ENCODE measurements at regions not wholly inside any gene's neighbourhood (a gene's known extent, or its start where the extent isn't known, plus 50 kb on each side); places are given as distances from the start of the nearest gene placed in this dataset.
A peak's percentile ranks its signal among the peaks of the same experiment; 100 is the strongest.

- intact Hi-C loops (cut with DNase I, micrococcal nuclease) = no loop called here
- H3K36me3 ChIP-seq (ENCODE audit: low read depth) = no peaks in the 10 kb centered on the region
- no peaks in the 10 kb centered on the region for H3K9me3 ChIP-seq
- no peak overlapping the region for H3K4me3 ChIP-seq
- no peaks in the 10 kb centered on the region for H3K4me1 ChIP-seq (ENCODE audit: low read depth)
- DNase-seq (no peak), ATAC-seq (no peak)
- TF ChIP-seq CTCF (IDR thresholded peaks at IDR 0.05) = no peak
Observed at GRCh38 chr11:70854901-70855556, 397.3 kb downstream of the SHANK2 start.

- no peak for TF ChIP-seq CTCF (IDR thresholded peaks at IDR 0.05)
- Histone ChIP-seq H3K9me3 (no peaks in the 10 kb centered on the region), H3K4me3 (no peak overlapping the region), H3K36me3 (ENCODE audit: low read depth) (no peaks in the 10 kb centered on the region), H3K4me1 (ENCODE audit: low read depth) (no peaks in the 10 kb centered on the region)
- intact Hi-C loops (cut with DNase I, micrococcal nuclease) = no loop called here
- ATAC-seq = no peak
- DNase-seq = peak in 1 of 3 donors; percentile 7
Observed at GRCh38 chr11:70857894-70858293, 394.5 kb downstream of the SHANK2 start.

GRCh38 chr11:70859180-70859579 is 393.2 kb downstream of the SHANK2 start:
- H3K4me1 ChIP-seq (ENCODE audit: low read depth) = no peaks in the 10 kb centered on the region
- no peaks in the 10 kb centered on the region for H3K36me3 ChIP-seq (ENCODE audit: low read depth)
- DNase-seq = no peak
- no peak overlapping the region for H3K4me3 ChIP-seq
- intact Hi-C loops (cut with DNase I, micrococcal nuclease) = no loop called here
- TF ChIP-seq CTCF (IDR thresholded peaks at IDR 0.05) = no peak
- ATAC-seq = no peak
- no peaks in the 10 kb centered on the region for H3K9me3 ChIP-seq

- no peak for DNase-seq
- H3K4me1 ChIP-seq (ENCODE audit: low read depth) = no peaks in the 10 kb centered on the region
- TF ChIP-seq CTCF (IDR thresholded peaks at IDR 0.05) = no peak
- H3K4me3 ChIP-seq = no peak overlapping the region
- no peak for ATAC-seq
- no peaks in the 10 kb centered on the region for H3K36me3 ChIP-seq (ENCODE audit: low read depth)
- intact Hi-C loops (cut with DNase I, micrococcal nuclease) = no loop called here
- no peaks in the 10 kb centered on the region for H3K9me3 ChIP-seq
Observed at GRCh38 chr11:70860888-70861287, 391.5 kb downstream of the SHANK2 start.

- no peaks in the 10 kb centered on the region for H3K4me1 ChIP-seq (ENCODE audit: low read depth)
- intact Hi-C loops (cut with DNase I, micrococcal nuclease) = no loop called here
- no peak for TF ChIP-seq CTCF (IDR thresholded peaks at IDR 0.05)
- DNase-seq = peak in 1 of 3 donors; percentile 3
- H3K36me3 ChIP-seq (ENCODE audit: low read depth) = no peaks in the 10 kb centered on the region
- no peak for ATAC-seq
- no peak overlapping the region for H3K4me3 ChIP-seq
- no peaks in the 10 kb centered on the region for H3K9me3 ChIP-seq
Observed at GRCh38 chr11:70861559-70861958, 390.8 kb downstream of the SHANK2 start.

- H3K9me3 ChIP-seq = no peaks in the 10 kb centered on the region
- H3K4me1 ChIP-seq (ENCODE audit: low read depth) = no peaks in the 10 kb centered on the region
- no peak for ATAC-seq
- TF ChIP-seq CTCF (IDR thresholded peaks at IDR 0.05) = no peak
- intact Hi-C loops (cut with DNase I, micrococcal nuclease) = no loop called here
- no peaks in the 10 kb centered on the region for H3K36me3 ChIP-seq (ENCODE audit: low read depth)
- no peak overlapping the region for H3K4me3 ChIP-seq
- peak in 1 of 3 donors; percentile 22 for DNase-seq
Observed at GRCh38 chr11:70862093-70862492, 390.3 kb downstream of the SHANK2 start.

All from mucosa of descending colon (tissue), 3 donors.